B cell (primary cell): ENCODE measurements at regions not wholly inside any gene's neighbourhood (a gene's known extent, or its start where the extent isn't known, plus 50 kb on each side); places are given as distances from the start of the nearest gene placed in this dataset.
"Not testable (repeated sequence)": the region's sequence is repeated elsewhere in the genome, so short reads cannot be mapped to it uniquely, and the experiment has no call there.

Experiments used
- ATAC-seq: fragments of 200-7000 bp; cut with Tn5 transposase; one replicate; pipeline ENCODE4 v1.10.0; 2021; ENCODE audit warnings: low read depth, mild to moderate bottlenecking, moderate number of reproducible peaks, moderate library complexity
- CTCF ChIA-PET: fragments of 350-600 bp; sonication (Branson Sonifier 250); formaldehyde crosslinking; loops from one replicate; lab custom pipeline; 2021; ENCODE audit warnings: antibody characterized with exemption, inconsistent platforms; lab: Charles Lee
- POLR2A ChIA-PET: fragments of 350-600 bp; sonication (Branson Sonifier 250); formaldehyde crosslinking; loops from one replicate; lab custom pipeline; 2021; ENCODE audit warnings: antibody characterized with exemption; lab: Charles Lee
- DNase-seq: peaks from one replicate; pipeline ENCODE4 v3.0.0; 2013
- H2AFZ ChIP-seq: 2 replicates; pipeline ENCODE4 v1.6.1; 2012; ENCODE audit warnings: mild to moderate bottlenecking, low read depth, low read length; ENCODE audit not compliant: insufficient read depth, poor library complexity, severe bottlenecking
- H3K27ac ChIP-seq, 2 donors: 1 replicate in 1 of 2; 2 replicates in 1 of 2; pipeline ENCODE4 v1.5.1; 2012 to 2013; ENCODE audit warnings: low read length in 2 of 2, mild to moderate bottlenecking in 2 of 2, moderate library complexity in 1 of 2
- H3K27me3 ChIP-seq, 4 experiments: fragments of 200-600 bp in 1 of 4; sonication (generic) in 1 of 4; replicated peaks in 1 of 4; 1 replicate in 2 of 4; 2 replicates in 2 of 4; pipeline versions ENCODE4 v1.6.1 to v1.7.0; 2013 to 2016; ENCODE audit warnings: low read length in 3 of 4, mild to moderate bottlenecking in 2 of 4, mixed read lengths in 1 of 4, moderate library complexity in 1 of 4; ENCODE audit not compliant: insufficient read depth in 4 of 4, control insufficient read depth in 3 of 4; ENCODE audit errors: control extremely low read depth in 1 of 4
- H3K36me3 ChIP-seq, 2 experiments: replicated peaks in 1 of 2; 1 replicate in 1 of 2; 2 replicates in 1 of 2; pipeline versions ENCODE4 v1.6.1 to v1.7.1; 2013; ENCODE audit warnings: low read length in 1 of 2; ENCODE audit not compliant: insufficient read depth in 2 of 2, control insufficient read depth in 1 of 2; ENCODE audit errors: control extremely low read depth in 1 of 2, extremely low read depth in 1 of 2
- H3K4me1 ChIP-seq, 2 donors: fragments of 200-600 bp in 1 of 2; sonication (generic) in 1 of 2; 1 replicate in 1 of 2; 2 replicates in 1 of 2; pipeline versions ENCODE4 v1.5.1 to v1.6.1; 2013 to 2017; ENCODE audit warnings: low read length in 2 of 2; ENCODE audit not compliant: control insufficient read depth in 2 of 2, insufficient read depth in 2 of 2
- H3K4me2 ChIP-seq: replicated peaks from 2 replicates; pipeline ENCODE3; 2012; ENCODE audit warnings: mild to moderate bottlenecking, low read depth, low read length; ENCODE audit not compliant: poor library complexity, severe bottlenecking
- H3K4me3 ChIP-seq, 5 experiments: fragments of 200-600 bp in 1 of 5; sonication (generic) in 1 of 5; 1 replicate in 3 of 5; 2 replicates in 2 of 5; pipeline versions ENCODE4 v1.5.1 to v1.7.0; 2011 to 2016; ENCODE audit warnings: low read length in 4 of 5, mild to moderate bottlenecking in 4 of 5, low read depth in 2 of 5, control low read depth in 1 of 5, moderate library complexity in 1 of 5; ENCODE audit not compliant: insufficient read depth in 1 of 5; ENCODE audit errors: control extremely low read depth in 1 of 5, extremely low read depth in 1 of 5
- H3K79me2 ChIP-seq: fragments of 200-600 bp; sonication (generic); one replicate; pipeline ENCODE4 v1.6.0; 2016; ENCODE audit warnings: low read length; ENCODE audit not compliant: control insufficient read depth, insufficient read depth
- H3K9ac ChIP-seq: fragments of 200-600 bp; sonication (generic); 2 replicates; pipeline ENCODE4 v1.6.1; 2017; ENCODE audit warnings: mild to moderate bottlenecking, low read length, moderate library complexity
- H3K9me3 ChIP-seq, 3 donors: one replicate each; pipeline versions ENCODE4 v1.6.1 to v1.7.1; 2013; ENCODE audit warnings: low read length in 2 of 3; ENCODE audit not compliant: control insufficient read depth in 2 of 3, insufficient read depth in 1 of 3; ENCODE audit errors: control extremely low read depth in 1 of 3
- H4K20me1 ChIP-seq: 2 replicates; pipeline ENCODE4 v1.6.0; 2012; ENCODE audit warnings: mild to moderate bottlenecking, low read length; ENCODE audit not compliant: insufficient read depth, control insufficient read depth, poor library complexity, severe bottlenecking
- H3K27ac Mint-ChIP-seq: one replicate; pipeline ENCODE4 v1.8.0; 2021; ENCODE audit warnings: mixed read lengths
- H3K27me3 Mint-ChIP-seq: one replicate; pipeline ENCODE4 v1.8.0; 2021; ENCODE audit warnings: mixed read lengths
- H3K4me1 Mint-ChIP-seq: one replicate; pipeline ENCODE4 v1.8.0; 2021; ENCODE audit warnings: mixed read lengths
- H3K4me3 Mint-ChIP-seq: one replicate; pipeline ENCODE4 v1.8.0; 2021; ENCODE audit warnings: mixed read lengths
- H3K9me3 Mint-ChIP-seq: one replicate; pipeline ENCODE4 v1.8.0; 2022; ENCODE audit warnings: mixed read lengths; ENCODE audit not compliant: insufficient read depth
- CTCF ChIP-seq: fragments of 200-600 bp; IDR thresholded peaks from one replicate; pipeline ENCODE4 v1.8.0; 2022; ENCODE audit warnings: antibody characterized with exemption, mild to moderate bottlenecking
- EZH2 ChIP-seq: IDR thresholded peaks from 2 replicates; pipeline ENCODE4 v1.6.1; 2012; ENCODE audit warnings: borderline replicate concordance, low read depth, mild to moderate bottlenecking, moderate library complexity, low read length; ENCODE audit not compliant: insufficient read depth, poor library complexity, severe bottlenecking
- WGBS: methylation state at CpG from one replicate; pipeline ENCODE4 v1.1.5; 2013; ENCODE audit warnings: missing lambda C conversion rate; ENCODE audit not compliant: insufficient coverage; 5-methylcytosine and 5-hydroxymethylcytosine counted together
- intact Hi-C: fragments of 100-400 bp; cut with micrococcal nuclease; formaldehyde crosslinking; loops from one replicate; pipeline ENCODE4 v1.10.0; 2022

GRCh38 chrX:125681058-125681457, 361.4 kb downstream of the TEX13C start:
- Histone ChIP-seq H3K4me2 (peak overlapping the region; percentile 32), H3K27me3 (no peaks in the 10 kb centered on the region), H3K36me3 (no peaks in the 10 kb centered on the region), H3K4me3 (no peak overlapping the region), H3K27ac (peak overlapping the region; percentile 30 to 58), H3K9me3 (no peaks in the 10 kb centered on the region), H3K9ac (no peak overlapping the region), H2AFZ (no peak overlapping the region), H3K79me2 (no peaks in the 10 kb centered on the region), H4K20me1 (no peaks in the 10 kb centered on the region), H3K4me1 (peaks cover 15 to 22% of the 10 kb centered on the region in 2 donors)
- DNase-seq: no peak
- H3K27ac Mint-ChIP-seq: peak overlapping the region; percentile 62
- TF ChIP-seq EZH2 (no peak), CTCF (no peak)
- H3K9me3 Mint-ChIP-seq: no peaks in the 10 kb centered on the region
- intact Hi-C loops: no loop called here
- peak overlapping the region; percentile 52 for H3K4me3 Mint-ChIP-seq
- ATAC-seq: no peak
- H3K27me3 Mint-ChIP-seq: no peaks in the 10 kb centered on the region
- POLR2A ChIA-PET: no interaction called here
- H3K4me1 Mint-ChIP-seq: peaks cover 17% of the 10 kb centered on the region
- CTCF ChIA-PET: no interaction called here
- whole genome bisulfite sequencing: no CpG with 5 or more reads among the region's 2 CpGs

- peak; percentile 57 for DNase-seq
- Mint-ChIP-seq H3K9me3 (no peaks in the 10 kb centered on the region), H3K4me1 (peaks cover 17% of the 10 kb centered on the region), H3K27me3 (no peaks in the 10 kb centered on the region), H3K4me3 (peak overlapping the region; percentile 52), H3K27ac (peak overlapping the region; percentile 62)
- no peaks in the 10 kb centered on the region for H3K79me2 ChIP-seq
- ChIA-PET CTCF (no interaction called here), POLR2A (no interaction called here)
- H3K4me1 ChIP-seq: peaks cover 15 to 22% of the 10 kb centered on the region in 2 donors
- TF ChIP-seq EZH2 (no peak), CTCF (no peak)
- ATAC-seq: peak; percentile 73
- intact Hi-C loops: no loop called here
- no peaks in the 10 kb centered on the region for H4K20me1 ChIP-seq
- H3K4me3 ChIP-seq: no peak overlapping the region
- H3K36me3 ChIP-seq: no peaks in the 10 kb centered on the region
- no peak overlapping the region for H3K9ac ChIP-seq
- peak overlapping the region; percentile 32 for H3K4me2 ChIP-seq
- H2AFZ ChIP-seq: no peak overlapping the region
- peak overlapping the region; percentile 30 to 58 for H3K27ac ChIP-seq
- H3K27me3 ChIP-seq: no peaks in the 10 kb centered on the region
- H3K9me3 ChIP-seq: no peaks in the 10 kb centered on the region
These were observed 361.8 kb downstream of the TEX13C start for GRCh38 chrX:125681507-125681906.

- not testable (repeated sequence) for H3K79me2 ChIP-seq, H3K9ac ChIP-seq
These were observed 370.9 kb downstream of the TEX13C start for GRCh38 chrX:125690522-125690921.

More at GRCh38 chrX:125690522-125690921, 370.9 kb downstream of the TEX13C start:
- POLR2A ChIA-PET, H3K27me3 Mint-ChIP-seq, H3K36me3 ChIP-seq, H2AFZ ChIP-seq, H4K20me1 ChIP-seq, H3K4me3 ChIP-seq, H3K27ac ChIP-seq, H3K4me1 ChIP-seq, H3K4me3 Mint-ChIP-seq, intact Hi-C loops, ATAC-seq, H3K27ac Mint-ChIP-seq, CTCF ChIA-PET, H3K27me3 ChIP-seq, H3K4me1 Mint-ChIP-seq, H3K9me3 ChIP-seq, H3K4me2 ChIP-seq, DNase-seq, H3K9me3 Mint-ChIP-seq: not testable (repeated sequence)
- 96% methylated on average over 26 of the region's 33 CpGs for WGBS
